ENCODE measurements at regions not wholly inside any gene's neighbourhood (a gene's known extent, or its start where the extent isn't known, plus 50 kb on each side); places are given as distances from the start of the nearest gene placed in this dataset.
"Not testable (repeated sequence)": the region's sequence is repeated elsewhere in the genome, so short reads cannot be mapped to it uniquely, and the experiment has no call there.

DNA sequence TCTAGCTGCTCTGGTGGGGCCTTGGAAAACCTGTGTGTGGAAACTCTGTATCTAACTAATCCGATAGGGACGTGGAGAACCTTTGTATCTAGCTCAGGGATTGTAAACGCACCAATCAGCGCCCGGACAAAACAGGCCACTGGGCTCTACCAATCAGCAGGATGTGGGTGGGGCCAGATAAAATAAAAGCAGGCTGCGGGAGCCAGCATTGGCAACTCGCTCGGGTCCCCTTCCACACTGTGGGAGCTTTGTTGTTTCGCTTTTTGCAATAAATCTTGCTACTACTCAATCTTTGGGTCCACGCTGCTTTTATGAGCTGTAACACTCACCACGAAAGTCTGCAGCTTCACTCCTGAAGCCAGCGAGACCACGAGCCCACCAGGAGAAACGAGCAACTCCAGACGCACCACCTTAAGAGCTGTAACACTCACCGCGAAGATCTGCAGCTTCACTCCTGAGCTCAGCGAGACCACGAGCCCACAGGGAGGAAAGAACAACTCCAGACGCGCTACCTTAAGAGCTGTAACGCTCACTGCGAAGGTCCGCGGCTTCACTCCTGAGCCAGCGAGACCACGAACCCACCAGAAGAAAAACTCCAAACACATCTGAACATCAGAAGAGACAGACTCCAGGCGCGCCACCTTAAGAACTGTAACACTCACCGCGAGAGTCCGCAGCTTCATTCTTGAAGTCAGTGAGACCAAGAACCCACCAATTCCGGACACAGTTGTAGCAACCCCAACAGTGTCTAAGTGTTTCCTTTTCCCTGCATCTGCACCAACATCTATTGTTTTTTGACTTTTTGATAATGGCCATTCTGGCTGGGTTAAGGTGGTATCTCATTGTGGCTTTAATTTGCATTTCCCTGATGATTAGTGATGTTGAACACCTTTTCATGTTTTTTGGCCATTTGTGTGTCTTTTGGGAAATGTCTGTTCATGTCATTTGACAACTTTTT, 92.2 kb upstream of the ITGB1 start:
- not testable (repeated sequence) for H3K27me3 ChIP-seq (ENCODE audit: control insufficient read depth in 4 of 4, insufficient read depth in 4 of 4, low read length in 3 of 4); H3K4me1 ChIP-seq (ENCODE audit: control insufficient read depth in 4 of 4, insufficient read depth in 4 of 4, low read length in 3 of 4); H3K4me3 ChIP-seq (ENCODE audit: low read depth in 1 of 3, low read length in 3 of 3); DNase-seq (ENCODE audit: low spot score); H3K9ac ChIP-seq (ENCODE audit: low read depth in 1 of 2, low read length in 2 of 2); H3K9me3 ChIP-seq (ENCODE audit: control insufficient read depth in 4 of 4, low read length in 3 of 4); H3K36me3 ChIP-seq (ENCODE audit: control insufficient read depth in 4 of 4, insufficient read depth in 3 of 4, low read depth in 1 of 4, low read length in 3 of 4); H3K27ac ChIP-seq (ENCODE audit: low read depth in 1 of 2, low read length in 2 of 2)
- 94% methylated on average over 33 of the region's 33 CpGs for WGBS

DNA sequence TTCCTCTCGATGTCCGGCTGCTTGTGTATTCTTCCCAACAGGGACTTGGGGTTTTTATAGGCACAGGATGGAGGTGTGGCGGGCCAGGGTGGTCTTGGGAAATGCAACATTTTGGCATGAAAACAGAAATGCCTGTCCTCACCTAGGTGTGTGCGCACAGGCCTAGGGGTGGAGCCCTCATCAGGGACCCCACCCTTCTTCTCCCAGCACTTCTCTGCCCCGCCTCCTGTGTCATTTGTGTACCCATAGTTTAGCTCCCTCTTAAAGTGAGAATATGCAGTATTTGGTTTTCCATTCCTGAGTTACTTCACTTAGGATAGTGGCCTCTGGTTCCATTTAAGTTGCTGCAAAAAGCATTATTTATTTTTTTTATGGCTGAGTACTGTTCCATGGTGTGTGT, 90.2 kb upstream of the ITGB1 start:
- TF ChIP-seq GABPA (IDR thresholded peaks at IDR 0.05 in 1 of 2, conservative IDR thresholded peaks at IDR 0.05 in 1 of 2), result no peak
- TF ChIP-seq RXRA (IDR thresholded peaks at IDR 0.05), result no peak
- TF ChIP-seq FOXA1 (IDR thresholded peaks at IDR 0.05), result no peak
- no peak for TF ChIP-seq FOXA2 (IDR thresholded peaks at IDR 0.05)
- TF ChIP-seq CTCF (IDR thresholded peaks at IDR 0.05; ENCODE audit: low read depth, low read length, missing input control), result no peak
- no peak for TF ChIP-seq HNF4A (conservative IDR thresholded peaks at IDR 0.05)
- DNase-seq (ENCODE audit: low spot score), result no peak
- Histone ChIP-seq H3K27me3 (ENCODE audit: control insufficient read depth in 4 of 4, insufficient read depth in 4 of 4, low read length in 3 of 4) (no peaks in the 10 kb centered on the region), H3K9ac (ENCODE audit: low read depth in 1 of 2, low read length in 2 of 2) (no peak overlapping the region), H3K9me3 (ENCODE audit: control insufficient read depth in 4 of 4, low read length in 3 of 4) (no peaks in the 10 kb centered on the region), H3K4me3 (ENCODE audit: low read depth in 1 of 3, low read length in 3 of 3) (no peak overlapping the region), H3K4me1 (ENCODE audit: control insufficient read depth in 4 of 4, insufficient read depth in 4 of 4, low read length in 3 of 4) (no peaks in the 10 kb centered on the region), H3K27ac (ENCODE audit: low read depth in 1 of 2, low read length in 2 of 2) (no peak overlapping the region), H3K36me3 (ENCODE audit: control insufficient read depth in 4 of 4, insufficient read depth in 3 of 4, low read depth in 1 of 4, low read length in 3 of 4) (no peaks in the 10 kb centered on the region)
- 95% methylated on average over 5 of the region's 5 CpGs for WGBS

GRCh38 chr10:33047655-33048054, 89.6 kb upstream of the ITGB1 start:
- H3K4me3 ChIP-seq (ENCODE audit: low read depth in 1 of 3, low read length in 3 of 3), result no peak overlapping the region
- 98% methylated on average over 1 of the region's 1 CpG for WGBS
- H3K9ac ChIP-seq (ENCODE audit: low read depth in 1 of 2, low read length in 2 of 2), result no peak overlapping the region
- no peaks in the 10 kb centered on the region for H3K36me3 ChIP-seq (ENCODE audit: control insufficient read depth in 4 of 4, insufficient read depth in 3 of 4, low read depth in 1 of 4, low read length in 3 of 4)
- H3K27ac ChIP-seq (ENCODE audit: low read depth in 1 of 2, low read length in 2 of 2), result no peak overlapping the region
- no peaks in the 10 kb centered on the region for H3K4me1 ChIP-seq (ENCODE audit: control insufficient read depth in 4 of 4, insufficient read depth in 4 of 4, low read length in 3 of 4)
- TF ChIP-seq TAF1 (conservative IDR thresholded peaks at IDR 0.05) (no peak), SP1 (IDR thresholded peaks at IDR 0.05) (no peak), FOXA2 (IDR thresholded peaks at IDR 0.05) (no peak), RAD21 (IDR thresholded peaks at IDR 0.05) (no peak), HNF4A (conservative IDR thresholded peaks at IDR 0.05) (no peak), RXRA (IDR thresholded peaks at IDR 0.05) (no peak), ZBTB33 (IDR thresholded peaks at IDR 0.05) (no peak), REST (IDR thresholded peaks at IDR 0.05) (no peak), HNF4G (IDR thresholded peaks at IDR 0.05) (no peak), EGR1 (IDR thresholded peaks at IDR 0.05; ENCODE audit: low read depth in 2 of 2) (no peak), NR2F2 (IDR thresholded peaks at IDR 0.05) (no peak), JUND (IDR thresholded peaks at IDR 0.05) (no peak), CTCF (IDR thresholded peaks at IDR 0.05; ENCODE audit: low read depth, low read length, missing input control) (no peak), YY1 (IDR thresholded peaks at IDR 0.05) (no peak)
- TF ChIP-seq, protein P1, sequence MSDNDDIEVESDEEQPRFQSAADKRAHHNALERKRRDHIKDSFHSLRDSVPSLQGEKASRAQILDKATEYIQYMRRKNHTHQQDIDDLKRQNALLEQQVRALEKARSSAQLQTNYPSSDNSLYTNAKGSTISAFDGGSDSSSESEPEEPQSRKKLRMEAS (IDR thresholded peaks at IDR 0.05), result no peak
- H3K27me3 ChIP-seq (ENCODE audit: control insufficient read depth in 4 of 4, insufficient read depth in 4 of 4, low read length in 3 of 4), result no peaks in the 10 kb centered on the region
- no peaks in the 10 kb centered on the region for H3K9me3 ChIP-seq (ENCODE audit: control insufficient read depth in 4 of 4, low read length in 3 of 4)
- no peak for DNase-seq (ENCODE audit: low spot score)

Measured in liver (tissue), 8 donors.